DMS114 treated with DMSO at 0.1 percent for 48 hours (cell line): ENCODE measurements at regions not wholly inside any gene's neighbourhood (a gene's known extent, or its start where the extent isn't known, plus 50 kb on each side); places are given as distances from the start of the nearest gene placed in this dataset.
"Not testable (repeated sequence)": the region's sequence is repeated elsewhere in the genome, so short reads cannot be mapped to it uniquely, and the experiment has no call there.

ENCODE experiments used
- DNase-seq: peaks from one replicate; lab custom pipeline; 2025; ENCODE audit not compliant: unreplicated experiment; lab: John Stamatoyannopoulos, UW

GRCh38 chr4:151559595-151559994 lies 150.6 kb downstream of the FHIP1A start:
- DNase-seq, result no peak

- DNase-seq, result no peak
Measured at GRCh38 chr4:151561551-151562256, 152.7 kb downstream of the FHIP1A start.

GRCh38 chr4:151563194-151563593 lies 154.2 kb downstream of the FHIP1A start:
- no peak for DNase-seq

- DNase-seq, result no peak
Measured at GRCh38 chr4:151564321-151564720, 155.3 kb downstream of the FHIP1A start.

- DNase-seq, result no peak
Measured at GRCh38 chr4:151565583-151565982, 156.6 kb downstream of the FHIP1A start.

GRCh38 chr4:151566053-151566452 lies 157.1 kb downstream of the FHIP1A start:
- no peak for DNase-seq

- DNase-seq, result no peak
Measured at GRCh38 chr4:151567056-151567455, 158.1 kb downstream of the FHIP1A start.

GRCh38 chr4:151568966-151569365 lies 160.0 kb downstream of the FHIP1A start:
- no peak for DNase-seq

- DNase-seq, result no peak
Measured at GRCh38 chr4:151569650-151570049, 160.7 kb downstream of the FHIP1A start.

- DNase-seq, result no peak
Measured at GRCh38 chr4:151573474-151573873, 164.5 kb downstream of the FHIP1A start.

GRCh38 chr4:151573945-151574344 lies 165.0 kb downstream of the FHIP1A start:
- DNase-seq, result no peak

GRCh38 chr4:151574968-151575367 lies 166.0 kb downstream of the FHIP1A start:
- no peak for DNase-seq

GRCh38 chr4:151575646-151576045 lies 166.7 kb downstream of the FHIP1A start:
- no peak for DNase-seq

- DNase-seq, result no peak
Measured at GRCh38 chr4:151576627-151577026, 167.7 kb downstream of the FHIP1A start.

GRCh38 chr4:151581570-151581969 lies 172.6 kb downstream of the FHIP1A start:
- DNase-seq, result no peak

- DNase-seq, result no peak
Measured at GRCh38 chr4:151582098-151582497, 173.1 kb downstream of the FHIP1A start.

GRCh38 chr4:151583157-151583914 lies 174.4 kb downstream of the FHIP1A start:
- DNase-seq, result no peak

GRCh38 chr4:151584101-151584500 lies 175.1 kb downstream of the FHIP1A start:
- no peak for DNase-seq

- DNase-seq, result not testable (repeated sequence)
Measured at GRCh38 chr4:151595629-151596028, 165.2 kb downstream of the GATB start.

GRCh38 chr4:151597691-151598090 lies 163.1 kb downstream of the GATB start:
- DNase-seq, result not testable (repeated sequence)

GRCh38 chr4:151599863-151600262 lies 160.9 kb downstream of the GATB start:
- no peak for DNase-seq

GRCh38 chr4:151600432-151600831 lies 160.4 kb downstream of the GATB start:
- DNase-seq, result no peak
